ENCODE measurements at regions not wholly inside any gene's neighbourhood (a gene's known extent, or its start where the extent isn't known, plus 50 kb on each side); places are given as distances from the start of the nearest gene placed in this dataset.

DNA sequence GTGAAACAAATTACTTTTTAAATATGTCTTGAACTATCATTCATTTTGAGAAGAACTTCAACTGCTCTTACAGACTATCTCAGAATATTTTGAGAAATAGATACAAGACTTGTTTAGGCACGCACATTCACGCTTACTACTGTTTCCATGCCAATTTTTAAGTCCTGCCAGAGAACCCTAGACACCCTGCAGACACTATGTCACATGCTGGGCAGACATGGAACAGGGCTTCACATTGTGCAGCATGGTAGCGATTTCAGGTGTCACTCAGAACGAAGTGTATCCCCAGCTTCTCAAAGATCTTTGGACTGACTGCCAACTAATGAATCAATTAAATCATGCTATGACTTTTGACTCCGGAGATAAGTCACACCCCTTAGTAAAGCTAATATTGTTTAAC is 128.7 kb upstream of the SLC27A6 start:
- no peak for TF ChIP-seq RCOR1 (IDR thresholded peaks at IDR 0.05; ENCODE audit: low read depth, low read length)
- TF ChIP-seq, protein P1, sequence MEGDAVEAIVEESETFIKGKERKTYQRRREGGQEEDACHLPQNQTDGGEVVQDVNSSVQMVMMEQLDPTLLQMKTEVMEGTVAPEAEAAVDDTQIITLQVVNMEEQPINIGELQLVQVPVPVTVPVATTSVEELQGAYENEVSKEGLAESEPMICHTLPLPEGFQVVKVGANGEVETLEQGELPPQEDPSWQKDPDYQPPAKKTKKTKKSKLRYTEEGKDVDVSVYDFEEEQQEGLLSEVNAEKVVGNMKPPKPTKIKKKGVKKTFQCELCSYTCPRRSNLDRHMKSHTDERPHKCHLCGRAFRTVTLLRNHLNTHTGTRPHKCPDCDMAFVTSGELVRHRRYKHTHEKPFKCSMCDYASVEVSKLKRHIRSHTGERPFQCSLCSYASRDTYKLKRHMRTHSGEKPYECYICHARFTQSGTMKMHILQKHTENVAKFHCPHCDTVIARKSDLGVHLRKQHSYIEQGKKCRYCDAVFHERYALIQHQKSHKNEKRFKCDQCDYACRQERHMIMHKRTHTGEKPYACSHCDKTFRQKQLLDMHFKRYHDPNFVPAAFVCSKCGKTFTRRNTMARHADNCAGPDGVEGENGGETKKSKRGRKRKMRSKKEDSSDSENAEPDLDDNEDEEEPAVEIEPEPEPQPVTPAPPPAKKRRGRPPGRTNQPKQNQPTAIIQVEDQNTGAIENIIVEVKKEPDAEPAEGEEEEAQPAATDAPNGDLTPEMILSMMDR (IDR thresholded peaks at IDR 0.05) = no peak
- TF ChIP-seq, protein P2, sequence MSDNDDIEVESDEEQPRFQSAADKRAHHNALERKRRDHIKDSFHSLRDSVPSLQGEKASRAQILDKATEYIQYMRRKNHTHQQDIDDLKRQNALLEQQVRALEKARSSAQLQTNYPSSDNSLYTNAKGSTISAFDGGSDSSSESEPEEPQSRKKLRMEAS (IDR thresholded peaks at IDR 0.05) = no peak
- TF ChIP-seq RAD21 (conservative IDR thresholded peaks at IDR 0.05 in 1 of 2, IDR thresholded peaks at IDR 0.05 in 1 of 2) = no peak
- TF ChIP-seq, protein P3, sequence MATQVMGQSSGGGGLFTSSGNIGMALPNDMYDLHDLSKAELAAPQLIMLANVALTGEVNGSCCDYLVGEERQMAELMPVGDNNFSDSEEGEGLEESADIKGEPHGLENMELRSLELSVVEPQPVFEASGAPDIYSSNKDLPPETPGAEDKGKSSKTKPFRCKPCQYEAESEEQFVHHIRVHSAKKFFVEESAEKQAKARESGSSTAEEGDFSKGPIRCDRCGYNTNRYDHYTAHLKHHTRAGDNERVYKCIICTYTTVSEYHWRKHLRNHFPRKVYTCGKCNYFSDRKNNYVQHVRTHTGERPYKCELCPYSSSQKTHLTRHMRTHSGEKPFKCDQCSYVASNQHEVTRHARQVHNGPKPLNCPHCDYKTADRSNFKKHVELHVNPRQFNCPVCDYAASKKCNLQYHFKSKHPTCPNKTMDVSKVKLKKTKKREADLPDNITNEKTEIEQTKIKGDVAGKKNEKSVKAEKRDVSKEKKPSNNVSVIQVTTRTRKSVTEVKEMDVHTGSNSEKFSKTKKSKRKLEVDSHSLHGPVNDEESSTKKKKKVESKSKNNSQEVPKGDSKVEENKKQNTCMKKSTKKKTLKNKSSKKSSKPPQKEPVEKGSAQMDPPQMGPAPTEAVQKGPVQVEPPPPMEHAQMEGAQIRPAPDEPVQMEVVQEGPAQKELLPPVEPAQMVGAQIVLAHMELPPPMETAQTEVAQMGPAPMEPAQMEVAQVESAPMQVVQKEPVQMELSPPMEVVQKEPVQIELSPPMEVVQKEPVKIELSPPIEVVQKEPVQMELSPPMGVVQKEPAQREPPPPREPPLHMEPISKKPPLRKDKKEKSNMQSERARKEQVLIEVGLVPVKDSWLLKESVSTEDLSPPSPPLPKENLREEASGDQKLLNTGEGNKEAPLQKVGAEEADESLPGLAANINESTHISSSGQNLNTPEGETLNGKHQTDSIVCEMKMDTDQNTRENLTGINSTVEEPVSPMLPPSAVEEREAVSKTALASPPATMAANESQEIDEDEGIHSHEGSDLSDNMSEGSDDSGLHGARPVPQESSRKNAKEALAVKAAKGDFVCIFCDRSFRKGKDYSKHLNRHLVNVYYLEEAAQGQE (IDR thresholded peaks at IDR 0.05) = no peak
- TF ChIP-seq ESRRA (IDR thresholded peaks at IDR 0.05; ENCODE audit: borderline replicate concordance, low read length) = no peak
- TF ChIP-seq, protein P4, sequence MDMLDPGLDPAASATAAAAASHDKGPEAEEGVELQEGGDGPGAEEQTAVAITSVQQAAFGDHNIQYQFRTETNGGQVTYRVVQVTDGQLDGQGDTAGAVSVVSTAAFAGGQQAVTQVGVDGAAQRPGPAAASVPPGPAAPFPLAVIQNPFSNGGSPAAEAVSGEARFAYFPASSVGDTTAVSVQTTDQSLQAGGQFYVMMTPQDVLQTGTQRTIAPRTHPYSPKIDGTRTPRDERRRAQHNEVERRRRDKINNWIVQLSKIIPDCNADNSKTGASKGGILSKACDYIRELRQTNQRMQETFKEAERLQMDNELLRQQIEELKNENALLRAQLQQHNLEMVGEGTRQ (IDR thresholded peaks at IDR 0.05) = no peak
- no peak for TF ChIP-seq CEBPB (IDR thresholded peaks at IDR 0.05)
- no peak for TF ChIP-seq POLR2A (IDR thresholded peaks at IDR 0.05; ENCODE audit: low read length)
- no peak for TF ChIP-seq CHD2 (IDR thresholded peaks at IDR 0.05; ENCODE audit: low read length, partially characterized antibody)
- no peak for TF ChIP-seq EP300 (IDR thresholded peaks at IDR 0.05)
- no peak for TF ChIP-seq MYC (IDR thresholded peaks at IDR 0.05; ENCODE audit: borderline replicate concordance, low read length)
- TF ChIP-seq NR3C1 (IDR thresholded peaks at IDR 0.05) = no peak
- no peak for TF ChIP-seq ZNF302 (CRISPR knock-in tag; IDR thresholded peaks at IDR 0.05)
